K562 (cell line): ENCODE measurements at regions not wholly inside any gene's neighbourhood (a gene's known extent, or its start where the extent isn't known, plus 50 kb on each side); places are given as distances from the start of the nearest gene placed in this dataset.

ENCODE experiments used
- CTCF ChIP-seq, 3 experiments: IDR thresholded peaks in 2 of 3; conservative IDR thresholded peaks in 1 of 3; 2 replicates each; pipeline ENCODE4 v1.5.1; 2011 to 2012; ENCODE audit warnings: low read length in 3 of 3, mild to moderate bottlenecking in 3 of 3, control low read depth in 2 of 3, improper control_type of control experiment in 1 of 3, inconsistent platforms in 1 of 3, low read depth in 1 of 3, mixed read lengths in 1 of 3, moderate library complexity in 1 of 3; ENCODE audit not compliant: insufficient read depth in 2 of 3
- NFYB ChIP-seq: IDR thresholded peaks from 2 replicates; pipeline ENCODE4 v1.6.1; 2011; ENCODE audit warnings: mild to moderate bottlenecking, moderate library complexity; ENCODE audit not compliant: insufficient read length; ENCODE audit errors: extremely low read depth
- XRCC5 ChIP-seq: fragments of 200-400 bp; formaldehyde crosslinking; IDR thresholded peaks from 2 replicates; pipeline ENCODE4 v1.6.1; 2017; ENCODE audit warnings: low read depth, mild to moderate bottlenecking, low read length
- ZKSCAN1 ChIP-seq: fragments of 150-350 bp; IDR thresholded peaks from 2 replicates; pipeline ENCODE4 v1.6.1; 2016; ENCODE audit warnings: low read depth, low read length

DNA sequence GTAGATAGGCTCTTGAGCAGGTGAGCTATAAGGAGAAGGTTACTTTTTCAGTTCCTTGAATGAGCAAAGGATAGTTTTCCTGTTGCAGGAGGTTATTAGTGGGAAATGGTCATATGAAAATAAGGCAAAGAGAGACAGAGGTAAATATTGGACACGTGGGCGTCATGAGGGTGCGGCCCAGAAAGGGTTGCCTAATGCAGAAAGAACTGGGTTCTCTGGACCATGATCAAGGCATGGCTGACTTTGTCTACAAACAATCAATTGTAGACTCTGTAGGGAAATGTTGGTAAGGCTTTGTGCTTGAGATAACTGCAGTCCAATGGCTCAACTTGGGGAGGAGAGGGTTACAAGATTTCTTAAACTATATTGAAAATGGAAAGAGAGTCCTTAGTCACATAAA, 585.8 kb downstream of the BCL11A start:
- TF ChIP-seq ZKSCAN1, result no peak
- no peak for TF ChIP-seq CTCF (IDR thresholded peaks at IDR 0.05 in 2 of 3, conservative IDR thresholded peaks at IDR 0.05 in 1 of 3; ENCODE audit: insufficient read depth in 2 of 3, low read depth in 1 of 3, low read length in 3 of 3)
- TF ChIP-seq XRCC5, result no peak
- TF ChIP-seq NFYB, result no peak
